Cardiac muscle cell (in vitro differentiated cells and primary cell): ENCODE measurements at regions not wholly inside any gene's neighbourhood (a gene's known extent, or its start where the extent isn't known, plus 50 kb on each side); places are given as distances from the start of the nearest gene placed in this dataset.

Experiments used
- DNase-seq, 2 donors: peaks; one replicate each; pipeline versions ENCODE4 v3.0.0 to v3.0.0-alpha.2; 2010 to 2017; ENCODE audit warnings: low read depth in 1 of 2, low spot score in 1 of 2
- H3K27ac ChIP-seq: fragments of 200-600 bp; sonication (generic); 2 replicates; pipeline ENCODE4 v1.5.1; 2016
- H3K27me3 ChIP-seq: fragments of 200-600 bp; sonication (generic); 2 replicates; pipeline ENCODE4 v1.6.0; 2016; ENCODE audit warnings: control low read depth
- H3K36me3 ChIP-seq: fragments of 200-600 bp; sonication (generic); 2 replicates; pipeline ENCODE4 v1.5.1; 2016; ENCODE audit warnings: control low read depth
- H3K4me1 ChIP-seq: fragments of 200-600 bp; sonication (generic); 2 replicates; pipeline ENCODE4 v1.8.1; 2017; ENCODE audit warnings: low read depth, mild to moderate bottlenecking, mixed run types
- H3K4me3 ChIP-seq: fragments of 200-600 bp; sonication (generic); 2 replicates; pipeline ENCODE4 v1.5.1; 2016; ENCODE audit warnings: mild to moderate bottlenecking
- H3K9me3 ChIP-seq: fragments of 200-600 bp; sonication (generic); 2 replicates; pipeline ENCODE4 v1.5.1; 2017; ENCODE audit warnings: low read depth, mild to moderate bottlenecking, control low read depth
- CTCF ChIP-seq: IDR thresholded peaks from 2 replicates; pipeline ENCODE4 v1.5.1; 2012; ENCODE audit warnings: low read depth, mild to moderate bottlenecking, low read length

GRCh38 chr6:211871-212497 lies 80.3 kb upstream of the DUSP22 start:
- Histone ChIP-seq H3K9me3 (no peaks in the 10 kb centered on the region), H3K27me3 (no peaks in the 10 kb centered on the region), H3K27ac (no peak overlapping the region), H3K36me3 (no peaks in the 10 kb centered on the region), H3K4me1 (no peaks in the 10 kb centered on the region), H3K4me3 (no peak overlapping the region)
- no peak for DNase-seq
- TF ChIP-seq CTCF: no peak

- DNase-seq: no peak
Observed at GRCh38 chr6:213284-213683, 79.0 kb upstream of the DUSP22 start.

GRCh38 chr6:214428-214827 lies 77.9 kb upstream of the DUSP22 start:
- no peak overlapping the region for H3K4me3 ChIP-seq
- no peaks in the 10 kb centered on the region for H3K9me3 ChIP-seq
- no peaks in the 10 kb centered on the region for H3K36me3 ChIP-seq
- no peak for DNase-seq
- H3K27ac ChIP-seq: no peak overlapping the region
- no peaks in the 10 kb centered on the region for H3K4me1 ChIP-seq
- TF ChIP-seq CTCF: no peak
- H3K27me3 ChIP-seq: no peaks in the 10 kb centered on the region

More at GRCh38 chr6:213284-213683, 79.0 kb upstream of the DUSP22 start:
- Histone ChIP-seq H3K27me3 (no peaks in the 10 kb centered on the region), H3K4me3 (no peak overlapping the region), H3K27ac (no peak overlapping the region), H3K36me3 (no peaks in the 10 kb centered on the region), H3K4me1 (no peaks in the 10 kb centered on the region), H3K9me3 (no peaks in the 10 kb centered on the region)
- TF ChIP-seq CTCF: no peak

DNA sequence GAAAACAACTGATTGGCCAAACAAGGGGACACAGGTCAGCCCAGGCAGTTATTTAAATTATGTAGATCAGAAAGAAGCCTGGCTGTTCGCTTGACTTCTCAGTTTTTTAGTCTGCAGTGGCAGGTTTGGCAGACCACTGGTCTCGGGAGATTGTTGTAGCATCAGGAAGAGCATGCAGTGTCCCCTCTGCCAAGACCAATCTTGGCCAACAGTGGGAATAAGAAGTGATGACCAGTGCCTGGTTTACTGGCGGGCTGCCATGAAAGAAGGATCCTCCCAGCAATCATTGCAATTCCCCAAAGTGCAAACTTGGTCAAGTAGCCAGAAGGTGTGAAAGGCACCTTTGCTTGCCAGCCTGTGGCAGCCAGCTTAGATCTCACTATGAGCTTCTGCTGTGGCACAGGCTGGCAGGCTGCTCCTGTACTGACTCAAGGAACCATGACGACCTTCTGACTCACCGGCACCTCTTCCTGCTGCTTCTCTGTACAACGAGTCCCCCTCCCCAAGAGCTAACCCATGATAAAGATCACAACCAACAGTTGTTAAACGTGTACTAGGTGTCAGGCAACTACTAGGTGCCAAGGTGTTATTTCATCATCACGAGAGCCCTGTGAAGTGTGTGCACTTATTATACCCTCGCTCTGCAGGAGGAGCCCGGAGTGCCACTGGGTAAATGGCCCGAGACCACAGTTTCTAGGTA lies 76.8 kb upstream of the DUSP22 start:
- no peaks in the 10 kb centered on the region for H3K36me3 ChIP-seq
- no peaks in the 10 kb centered on the region for H3K27me3 ChIP-seq
- no peak overlapping the region for H3K4me3 ChIP-seq
- TF ChIP-seq CTCF: no peak
- no peak overlapping the region for H3K27ac ChIP-seq
- H3K4me1 ChIP-seq: no peaks in the 10 kb centered on the region
- no peak for DNase-seq
- no peaks in the 10 kb centered on the region for H3K9me3 ChIP-seq

DNA sequence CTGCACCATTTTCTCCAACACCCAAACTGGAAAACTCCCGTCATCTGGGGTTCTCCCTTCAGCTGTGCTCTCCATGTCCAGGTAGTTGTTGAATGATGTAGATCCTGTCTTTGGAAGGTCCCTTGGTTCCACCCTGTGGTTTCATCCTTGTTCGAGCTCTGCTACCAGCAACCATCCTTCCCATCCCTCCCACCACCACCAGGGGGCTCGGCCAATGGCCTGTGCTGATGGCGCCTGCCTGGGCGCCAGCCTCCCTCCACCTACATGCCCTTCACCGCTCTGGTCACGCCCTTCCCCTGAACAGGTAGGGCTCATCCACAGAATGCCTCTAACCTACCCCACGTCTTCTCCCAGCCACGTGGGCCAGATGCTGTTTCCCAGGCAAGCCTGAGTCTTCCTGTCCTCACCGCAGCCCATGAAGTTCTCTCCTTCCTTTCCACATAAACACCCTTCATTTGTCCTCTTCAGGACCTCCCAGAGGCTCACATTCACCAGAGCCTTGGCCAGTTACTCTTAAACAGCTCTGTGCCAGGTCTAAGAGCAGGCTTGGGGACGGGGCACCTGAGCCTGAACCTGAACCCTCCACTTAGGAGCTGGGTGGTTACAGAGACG lies 75.1 kb upstream of the DUSP22 start:
- H3K4me3 ChIP-seq: no peak overlapping the region
- peak in 1 of 2 donors; percentile 15 for DNase-seq
- H3K36me3 ChIP-seq: no peaks in the 10 kb centered on the region
- H3K27ac ChIP-seq: no peak overlapping the region
- H3K27me3 ChIP-seq: no peaks in the 10 kb centered on the region
- TF ChIP-seq CTCF: peak; percentile 43
- H3K9me3 ChIP-seq: no peaks in the 10 kb centered on the region
- H3K4me1 ChIP-seq: peaks cover 4% of the 10 kb centered on the region
